Heart left ventricle (tissue), 16 donors: ENCODE measurements at regions not wholly inside any gene's neighbourhood (a gene's known extent, or its start where the extent isn't known, plus 50 kb on each side); places are given as distances from the start of the nearest gene placed in this dataset.

Experiments
- ATAC-seq, 4 donors: fragments of 200-7000 bp; cut with Tn5 transposase; one replicate each; pipeline ENCODE4 v1.9.1; 2020 to 2022; ENCODE audit warnings: moderate library complexity in 4 of 4, mild to moderate bottlenecking in 3 of 4, moderate number of reproducible peaks in 1 of 4
- DNase-seq, 5 donors: peaks; one replicate each; pipeline ENCODE4 v3.0.0-alpha.2; 2020
- H3K27ac ChIP-seq, 12 donors: fragments of 200-600 bp; sonication (generic) in 4 of 12; one replicate each; pipeline versions ENCODE4 v1.5.0 to v1.8.0; 2016 to 2022; ENCODE audit warnings: mild to moderate bottlenecking in 2 of 12
- H3K27me3 ChIP-seq, 9 donors: fragments of 200-600 bp; sonication (generic) in 2 of 9; one replicate each; pipeline versions ENCODE4 v1.5.1 to v1.8.0; 2016 to 2022; ENCODE audit warnings: mild to moderate bottlenecking in 3 of 9
- H3K36me3 ChIP-seq, 9 donors: fragments of 200-600 bp; sonication (generic) in 2 of 9; one replicate each; pipeline versions ENCODE4 v1.5.0 to v1.8.0; 2018 to 2022; ENCODE audit warnings: mild to moderate bottlenecking in 2 of 9
- H3K4me1 ChIP-seq, 12 donors: fragments of 200-600 bp; sonication (generic) in 4 of 12; one replicate each; pipeline versions ENCODE4 v1.5.0 to v1.8.0; 2016 to 2022; ENCODE audit warnings: mild to moderate bottlenecking in 3 of 12
- H3K4me3 ChIP-seq, 12 donors: fragments of 200-600 bp; sonication (generic) in 4 of 12; one replicate each; pipeline versions ENCODE4 v1.5.0 to v1.8.0; 2017 to 2022; ENCODE audit warnings: mild to moderate bottlenecking in 9 of 12, moderate library complexity in 4 of 12
- H3K9me3 ChIP-seq, 12 donors: fragments of 200-600 bp; sonication (generic) in 4 of 12; one replicate each; pipeline versions ENCODE4 v1.5.0 to v1.8.0; 2016 to 2022; ENCODE audit warnings: mild to moderate bottlenecking in 1 of 12
- CTCF ChIP-seq, 12 donors: fragments of 200-600 bp; sonication (generic) in 4 of 12; IDR thresholded peaks; one replicate each; pipeline versions ENCODE4 v1.5.0 to v1.8.0; 2018 to 2022; ENCODE audit warnings: antibody characterized with exemption in 12 of 12, mild to moderate bottlenecking in 5 of 12
- POLR2A ChIP-seq, 2 donors: fragments of 450-650 bp; IDR thresholded peaks; one replicate each; pipeline ENCODE4 v1.6.1; 2017; ENCODE audit warnings: antibody characterized with exemption in 2 of 2, mild to moderate bottlenecking in 2 of 2, moderate library complexity in 2 of 2
- WGBS, 4 donors: extraction: QIAGEN DNeasy Blood & Tissue Kit in 2 of 4; methylation state at CpG; one replicate each; pipeline versions ENCODE4 v1.1.5 to v1.1.7; 2013 to 2018; 5-methylcytosine and 5-hydroxymethylcytosine counted together
- intact Hi-C, 10 donors: fragments of 100-400 bp; cut with DNase I; formaldehyde crosslinking; loops; one replicate each; pipeline versions ENCODE4 v1.11.1 to v1.14.2; 2022
- donor health status: ischemic (EF 13 %, LVEDD 7.1; RV severe dilation, severe dysfunction).
- donor health status: healthy with polysubstance abuse.
- donor health status: DM: no; HTN: yes; CAD: no.
- donor health status: DM: no; HTN: no; CAD: no.
- donor health status: ischemic (EF 25% LVEDD 6.9; RV normal size, moderate dysfunction).
- donor health status: ischemic (EF 25% LVEDD 5.7; RV mildly dilated, moderate dysfunction).
- donor health status: healthy.
- donor health status: DM: yes; HTN: yes; CAD: no.
- donor health status: ischemic (EF 35%, LVEDD 5.7; RV mildly dilated, moderate dysfunction).
- donor health status: nonischemic (EF 11% LVEDD 7.7; RV severe dilation, severe dysfunction).
- donor health status: DM: yes; HTN: yes; CAD: no.
- donor health status: PGD.
- donor health status: ischemic (EF 29% LVEDD 5.4; RV normal size, mild dysfunction).
- donor health status: nonischemic (EF 23%, LVEDD 6.1; RV moderate dilation, normal function).

- TF ChIP-seq CTCF (IDR thresholded peaks at IDR 0.05) (no peak), POLR2A (IDR thresholded peaks at IDR 0.05) (no peak)
- ATAC-seq (no peak), DNase-seq (no peak)
- Histone ChIP-seq H3K9me3 (no peaks in the 10 kb centered on the region), H3K4me1 (no peaks in the 10 kb centered on the region), H3K36me3 (no peaks in the 10 kb centered on the region), H3K27me3 (no peaks in the 10 kb centered on the region), H3K4me3 (no peak overlapping the region), H3K27ac (no peak overlapping the region)
- intact Hi-C loops = no loop called here
- 56 to 79% (median 65%) methylated on average over 1 of the region's 1 CpG for WGBS, 4 donors
These were observed 72.9 kb downstream of the CCDC185 start for GRCh38 chr1:223466151-223466550.

DNA sequence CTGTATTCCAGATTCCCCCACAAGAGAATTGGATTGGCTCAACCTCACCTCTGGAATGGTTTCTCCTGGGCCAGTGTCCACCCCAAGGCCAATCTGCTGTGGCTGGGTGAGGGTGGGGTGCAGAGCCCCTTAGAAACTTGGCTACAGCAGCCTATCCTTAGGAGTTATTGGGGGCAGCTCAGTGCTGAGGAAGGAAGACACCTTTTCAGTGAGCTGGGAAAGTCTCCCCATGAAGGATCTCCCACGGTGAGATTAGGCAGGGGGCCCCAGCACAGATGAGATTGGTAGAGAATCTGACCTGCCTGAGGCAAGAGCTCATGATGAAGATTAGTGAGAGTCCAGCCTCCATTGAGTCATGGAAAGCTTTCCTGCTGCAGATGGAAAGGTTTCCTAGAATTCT is 78.4 kb downstream of the CCDC185 start:
- no peaks in the 10 kb centered on the region for H3K4me1 ChIP-seq
- no peak overlapping the region for H3K27ac ChIP-seq
- WGBS, 4 donors = 61 to 82% (median 76%) methylated on average over 1 of the region's 1 CpG
- H3K9me3 ChIP-seq = no peaks in the 10 kb centered on the region
- H3K36me3 ChIP-seq = no peaks in the 10 kb centered on the region
- no peak for DNase-seq
- H3K4me3 ChIP-seq = no peak overlapping the region
- intact Hi-C loops = no loop called here
- ATAC-seq = no peak
- TF ChIP-seq CTCF (IDR thresholded peaks at IDR 0.05) (no peak), POLR2A (IDR thresholded peaks at IDR 0.05) (no peak)
- peaks cover 0 to 11% (median 0%) of the 10 kb centered on the region in 9 donors for H3K27me3 ChIP-seq

DNA sequence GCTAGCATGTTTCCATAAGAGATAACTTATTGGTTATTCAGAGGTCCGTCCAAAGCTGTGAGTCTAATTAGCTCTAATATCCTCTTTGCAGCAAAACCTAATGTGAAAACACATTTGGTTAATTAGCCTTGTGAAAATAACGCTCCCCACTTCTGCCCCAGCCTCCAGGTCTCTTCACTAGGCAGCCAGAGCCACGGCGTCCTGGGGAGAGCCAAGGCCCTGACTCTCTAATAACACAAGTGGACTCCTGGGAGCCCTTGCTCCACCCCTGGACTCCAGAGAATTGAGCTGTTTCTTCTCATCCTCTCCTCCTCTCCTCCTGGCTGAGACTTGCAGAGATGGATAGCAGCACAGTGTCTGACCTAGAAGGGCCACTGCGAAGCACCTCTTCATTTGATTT is 78.8 kb downstream of the CCDC185 start:
- WGBS, 4 donors = 59 to 73% (median 68%) methylated on average over 5 of the region's 5 CpGs
- Histone ChIP-seq H3K9me3 (no peaks in the 10 kb centered on the region), H3K36me3 (no peaks in the 10 kb centered on the region), H3K4me3 (no peak overlapping the region), H3K27me3 (peaks cover 0 to 12% (median 0%) of the 10 kb centered on the region in 9 donors), H3K4me1 (no peaks in the 10 kb centered on the region), H3K27ac (no peak overlapping the region)
- DNase-seq (no peak), ATAC-seq (no peak)
- intact Hi-C loops = no loop called here
- TF ChIP-seq CTCF (IDR thresholded peaks at IDR 0.05) = no peak
- TF ChIP-seq POLR2A (IDR thresholded peaks at IDR 0.05) = no peak

DNA sequence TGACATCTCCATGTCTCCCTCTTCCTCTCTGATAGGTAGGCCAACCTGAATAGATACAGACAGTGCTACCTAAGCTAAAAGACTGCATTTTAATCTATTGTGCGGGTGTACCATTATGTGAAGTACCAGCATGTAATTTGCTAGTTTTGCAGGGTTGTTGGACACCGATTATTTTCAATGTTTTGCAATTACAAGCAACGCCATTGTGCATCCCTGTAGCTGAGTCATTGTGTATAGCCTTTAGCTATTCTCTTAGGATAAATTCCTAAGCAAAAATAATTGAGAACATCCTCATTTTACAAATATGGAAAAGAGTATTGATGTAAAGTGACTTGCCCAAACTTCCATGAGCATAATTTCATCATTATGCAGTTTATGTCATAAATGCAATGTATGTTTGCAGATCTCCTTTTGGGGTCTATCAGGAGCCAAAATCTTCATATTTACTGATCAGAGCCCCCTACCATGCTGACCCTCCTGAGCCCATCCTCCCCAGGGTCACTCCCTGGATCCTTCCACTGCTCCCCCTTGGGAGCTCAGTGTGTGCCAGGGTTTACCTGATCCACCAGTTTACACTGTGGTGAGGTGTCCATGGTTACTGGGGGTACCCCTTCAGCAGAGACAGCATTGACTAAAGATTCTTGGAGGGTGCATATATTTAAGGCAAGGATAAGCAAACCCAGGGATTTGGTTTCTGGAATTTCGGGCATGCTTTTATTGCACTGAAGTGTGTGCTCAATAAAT is 80.6 kb downstream of the CCDC185 start:
- H3K4me3 ChIP-seq = no peak overlapping the region
- no peaks in the 10 kb centered on the region for H3K36me3 ChIP-seq
- intact Hi-C loops = no loop called here
- WGBS, 4 donors = 87 to 93% (median 88%) methylated on average over 4 of the region's 4 CpGs
- H3K27me3 ChIP-seq = peaks cover 0 to 20% (median 4%) of the 10 kb centered on the region in 9 donors
- DNase-seq (no peak), ATAC-seq (no peak)
- no peaks in the 10 kb centered on the region for H3K9me3 ChIP-seq
- H3K4me1 ChIP-seq = no peaks in the 10 kb centered on the region
- no peak overlapping the region for H3K27ac ChIP-seq
- TF ChIP-seq CTCF (IDR thresholded peaks at IDR 0.05) (no peak), POLR2A (IDR thresholded peaks at IDR 0.05) (no peak)
